Sigmoid colon (tissue), 3 donors: ENCODE measurements at regions not wholly inside any gene's neighbourhood (a gene's known extent, or its start where the extent isn't known, plus 50 kb on each side); places are given as distances from the start of the nearest gene placed in this dataset.

Experiments used
- CTCF ChIP-seq, 4 experiments: fragments of 450-650 bp in 3 of 4; fragments of 200-600 bp in 1 of 4; IDR thresholded peaks; one replicate each; pipeline ENCODE4 v1.5.1; 2016 to 2019; ENCODE audit warnings: antibody characterized with exemption in 4 of 4, mild to moderate bottlenecking in 3 of 4, moderate library complexity in 2 of 4
- POLR2A ChIP-seq, 2 donors: fragments of 450-650 bp; IDR thresholded peaks; one replicate each; pipeline ENCODE4 v1.6.1; 2016; ENCODE audit warnings: antibody characterized with exemption in 2 of 2, mild to moderate bottlenecking in 2 of 2, moderate library complexity in 2 of 2

- no peak for TF ChIP-seq POLR2A (IDR thresholded peaks at IDR 0.05)
- no peak for TF ChIP-seq CTCF (IDR thresholded peaks at IDR 0.05)
These were observed 91.2 kb downstream of the GLI2 start for GRCh38 chr2:120826716-120827410.
